OCI-LY1 (cell line): ENCODE measurements at regions not wholly inside any gene's neighbourhood (a gene's known extent, or its start where the extent isn't known, plus 50 kb on each side); places are given as distances from the start of the nearest gene placed in this dataset.

Experiments used
- H2AFZ ChIP-seq: fragments of 200-600 bp; sonication (generic), shearing (Covaris generic); 2 replicates; pipeline ENCODE4 v1.6.0; 2014; ENCODE audit warnings: antibody characterized with exemption, mild to moderate bottlenecking, low read length
- H3F3A ChIP-seq: fragments of 200-600 bp; sonication (generic), shearing (Covaris generic); 2 replicates; pipeline ENCODE4 v1.6.0; 2014; ENCODE audit warnings: mild to moderate bottlenecking, antibody characterized with exemption, low read length, moderate library complexity; ENCODE audit not compliant: insufficient read depth
- H3K27ac ChIP-seq: fragments of 200-600 bp; sonication (generic); 2 replicates; pipeline ENCODE4 v1.5.1; 2014; ENCODE audit warnings: low read length, mixed run types, mild to moderate bottlenecking, low read depth; ENCODE audit not compliant: poor library complexity, severe bottlenecking
- H3K27me3 ChIP-seq: fragments of 200-600 bp; sonication (generic); 2 replicates; pipeline ENCODE4 v1.6.0; 2014; ENCODE audit warnings: antibody characterized with exemption, mild to moderate bottlenecking, low read length, moderate library complexity; ENCODE audit not compliant: insufficient read depth
- H3K36me3 ChIP-seq: fragments of 200-600 bp; sonication (generic); 2 replicates; pipeline ENCODE4 v1.6.1; 2014; ENCODE audit warnings: mild to moderate bottlenecking, antibody characterized with exemption, low read length, moderate library complexity, mixed read lengths; ENCODE audit not compliant: insufficient read depth
- H3K4me1 ChIP-seq: fragments of 200-600 bp; sonication (generic); 2 replicates; pipeline ENCODE4 v1.5.1; 2014; ENCODE audit warnings: mild to moderate bottlenecking, low read length, moderate library complexity; ENCODE audit not compliant: insufficient read depth, severe bottlenecking
- H3K4me2 ChIP-seq: fragments of 200-600 bp; sonication (generic), shearing (Covaris generic); 2 replicates; pipeline ENCODE4 v1.6.1; 2014; ENCODE audit warnings: low read length
- H3K4me3 ChIP-seq: fragments of 200-600 bp; sonication (generic); 2 replicates; pipeline ENCODE4 v1.5.1; 2014; ENCODE audit warnings: low read length, low read depth, mild to moderate bottlenecking, mixed read lengths; ENCODE audit not compliant: poor library complexity, severe bottlenecking
- H3K79me2 ChIP-seq: fragments of 200-600 bp; shearing (Covaris generic); 2 replicates; pipeline ENCODE4 v1.6.1; 2016; ENCODE audit warnings: mixed run types, low read length, mixed read lengths; ENCODE audit not compliant: insufficient read depth
- H3K9ac ChIP-seq: fragments of 200-600 bp; sonication (generic), shearing (Covaris generic); 2 replicates; pipeline ENCODE4 v1.6.1; 2014; ENCODE audit warnings: mild to moderate bottlenecking, low read length, mixed read lengths
- H3K9me2 ChIP-seq: fragments of 200-600 bp; sonication (generic), shearing (Covaris generic); 2 replicates; pipeline ENCODE4 v1.6.1; 2014; ENCODE audit warnings: low read depth, mild to moderate bottlenecking, low read length, mixed read lengths
- H3K9me3 ChIP-seq: fragments of 200-600 bp; shearing (Covaris generic); 2 replicates; pipeline ENCODE4 v1.6.1; 2014; ENCODE audit warnings: low read length, mixed read lengths
- H4K20me1 ChIP-seq: fragments of 200-600 bp; sonication (generic), shearing (Covaris generic); 2 replicates; pipeline ENCODE4 v1.6.0; 2016; ENCODE audit warnings: mild to moderate bottlenecking, low read length; ENCODE audit not compliant: insufficient read depth
- CTCF ChIP-seq: fragments of 200-600 bp; sonication (generic), shearing (Covaris generic); IDR thresholded peaks from 2 replicates; pipeline ENCODE4 v1.5.1; 2017; ENCODE audit warnings: mild to moderate bottlenecking, antibody characterized with exemption, low read length, moderate library complexity, mixed read lengths
- EZH2 ChIP-seq: fragments of 200-600 bp; sonication (generic), shearing (Covaris generic); IDR thresholded peaks from 2 replicates; pipeline ENCODE4 v1.8.0; 2017; ENCODE audit warnings: borderline replicate concordance, mixed run types, mild to moderate bottlenecking, antibody characterized with exemption, low read length, moderate library complexity, mixed read lengths

- Histone ChIP-seq H3K4me2 (no peak overlapping the region), H3K27ac (no peak overlapping the region), H2AFZ (no peak overlapping the region), H3F3A (no peaks in the 10 kb centered on the region), H3K4me1 (no peaks in the 10 kb centered on the region), H3K36me3 (no peaks in the 10 kb centered on the region), H3K79me2 (no peaks in the 10 kb centered on the region), H3K9ac (no peak overlapping the region), H3K27me3 (no peaks in the 10 kb centered on the region), H4K20me1 (no peaks in the 10 kb centered on the region), H3K9me2 (no peaks in the 10 kb centered on the region), H3K9me3 (no peaks in the 10 kb centered on the region), H3K4me3 (no peak overlapping the region)
- TF ChIP-seq EZH2 (no peak), CTCF (no peak)
Measured at GRCh38 chr15:60122691-60123090, 118.6 kb downstream of the FOXB1 start.

GRCh38 chr15:60124460-60125070 lies 120.5 kb downstream of the FOXB1 start:
- no peaks in the 10 kb centered on the region for H3K9me2 ChIP-seq
- no peaks in the 10 kb centered on the region for H3K9me3 ChIP-seq
- H2AFZ ChIP-seq: no peak overlapping the region
- no peak overlapping the region for H3K9ac ChIP-seq
- no peaks in the 10 kb centered on the region for H3K27me3 ChIP-seq
- H3F3A ChIP-seq: no peaks in the 10 kb centered on the region
- H4K20me1 ChIP-seq: no peaks in the 10 kb centered on the region
- H3K4me2 ChIP-seq: no peak overlapping the region
- no peaks in the 10 kb centered on the region for H3K79me2 ChIP-seq
- H3K4me3 ChIP-seq: no peak overlapping the region
- H3K4me1 ChIP-seq: no peaks in the 10 kb centered on the region
- TF ChIP-seq EZH2 (no peak), CTCF (no peak)
- H3K27ac ChIP-seq: no peak overlapping the region
- H3K36me3 ChIP-seq: no peaks in the 10 kb centered on the region

- Histone ChIP-seq H3K27ac (no peak overlapping the region), H3F3A (no peaks in the 10 kb centered on the region), H3K79me2 (no peaks in the 10 kb centered on the region), H3K9me3 (no peaks in the 10 kb centered on the region), H3K4me3 (no peak overlapping the region), H2AFZ (no peak overlapping the region), H3K27me3 (no peaks in the 10 kb centered on the region), H3K36me3 (no peaks in the 10 kb centered on the region), H3K4me1 (no peaks in the 10 kb centered on the region), H4K20me1 (no peaks in the 10 kb centered on the region), H3K9me2 (no peaks in the 10 kb centered on the region), H3K4me2 (no peak overlapping the region), H3K9ac (no peak overlapping the region)
- TF ChIP-seq CTCF: no peak
Measured at GRCh38 chr15:60125334-60125733, 121.2 kb downstream of the FOXB1 start.
